Lower leg skin (tissue), 4 donors: ENCODE measurements at regions not wholly inside any gene's neighbourhood (a gene's known extent, or its start where the extent isn't known, plus 50 kb on each side); places are given as distances from the start of the nearest gene placed in this dataset.

Experiments used
- DNase-seq, 2 donors: peaks; one replicate each; pipeline ENCODE4 v3.0.0-alpha.2; 2019; ENCODE audit warnings: low spot score in 2 of 2
- H3K4me3 ChIP-seq: fragments of 200-600 bp; sonication (generic); 2 replicates; pipeline ENCODE4 v1.5.1; 2017; ENCODE audit warnings: mild to moderate bottlenecking, low read depth; ENCODE audit not compliant: poor library complexity, severe bottlenecking
- POLR2A ChIP-seq, 2 donors: fragments of 450-650 bp; IDR thresholded peaks; one replicate each; pipeline ENCODE4 v1.6.1; 2016 to 2017; ENCODE audit warnings: antibody characterized with exemption in 2 of 2, mild to moderate bottlenecking in 1 of 2, moderate library complexity in 1 of 2
- WGBS, 2 donors: methylation state at CpG; one replicate each; pipeline ENCODE4 v1.1.5; 2018; 5-methylcytosine and 5-hydroxymethylcytosine counted together
- intact Hi-C: fragments of 100-400 bp; cut with DNase I; formaldehyde crosslinking; loops from one replicate; pipeline ENCODE4 v1.15.0; 2023; ENCODE audit warnings: low total_unique reads
- TF ChIP-seq, protein P1 (sequence below), 3 donors: fragments of 450-650 bp; IDR thresholded peaks; one replicate each; pipeline ENCODE4 v1.5.1; 2016; ENCODE audit warnings: antibody characterized with exemption in 3 of 3, mild to moderate bottlenecking in 3 of 3, moderate library complexity in 2 of 3

DNA sequence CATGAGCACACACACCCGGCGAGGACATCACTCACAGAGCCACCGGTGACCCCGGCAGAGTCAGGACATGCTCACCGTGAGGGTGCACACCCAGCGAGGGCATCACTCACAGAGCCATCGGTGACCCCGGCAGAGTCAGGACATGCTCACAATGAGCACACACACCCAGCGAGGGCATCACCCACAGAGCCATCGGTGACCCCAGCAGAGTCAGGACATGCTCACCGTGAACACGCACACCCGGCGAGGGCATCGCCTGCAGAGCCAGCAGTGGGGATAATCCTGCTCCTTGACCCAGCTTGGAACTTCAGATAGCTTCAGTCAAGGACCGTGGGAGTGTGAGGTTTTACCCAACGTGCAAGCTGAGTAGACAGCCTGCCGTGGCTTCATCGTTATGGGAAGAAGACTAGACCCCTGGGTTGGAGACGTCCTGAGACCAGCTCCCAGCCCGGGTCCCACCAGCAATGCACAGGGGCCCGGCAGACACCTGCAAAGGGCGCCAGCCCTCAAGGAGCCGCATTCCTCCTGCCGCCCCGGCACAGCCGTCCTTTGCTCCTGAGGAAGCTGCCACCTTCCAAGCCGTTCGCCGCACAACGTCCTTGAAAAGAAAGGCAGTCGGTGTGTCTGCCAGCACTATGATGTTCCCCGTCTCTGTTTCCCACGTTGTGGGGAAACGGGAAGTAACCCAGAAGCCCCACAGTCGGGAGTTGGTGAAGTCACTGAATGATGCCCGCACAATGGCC is 192.3 kb downstream of the DLL1 start:
- intact Hi-C loops, result no loop called here
- peak in 1 of 2 donors; percentile 74 for DNase-seq
- TF ChIP-seq, protein P1, sequence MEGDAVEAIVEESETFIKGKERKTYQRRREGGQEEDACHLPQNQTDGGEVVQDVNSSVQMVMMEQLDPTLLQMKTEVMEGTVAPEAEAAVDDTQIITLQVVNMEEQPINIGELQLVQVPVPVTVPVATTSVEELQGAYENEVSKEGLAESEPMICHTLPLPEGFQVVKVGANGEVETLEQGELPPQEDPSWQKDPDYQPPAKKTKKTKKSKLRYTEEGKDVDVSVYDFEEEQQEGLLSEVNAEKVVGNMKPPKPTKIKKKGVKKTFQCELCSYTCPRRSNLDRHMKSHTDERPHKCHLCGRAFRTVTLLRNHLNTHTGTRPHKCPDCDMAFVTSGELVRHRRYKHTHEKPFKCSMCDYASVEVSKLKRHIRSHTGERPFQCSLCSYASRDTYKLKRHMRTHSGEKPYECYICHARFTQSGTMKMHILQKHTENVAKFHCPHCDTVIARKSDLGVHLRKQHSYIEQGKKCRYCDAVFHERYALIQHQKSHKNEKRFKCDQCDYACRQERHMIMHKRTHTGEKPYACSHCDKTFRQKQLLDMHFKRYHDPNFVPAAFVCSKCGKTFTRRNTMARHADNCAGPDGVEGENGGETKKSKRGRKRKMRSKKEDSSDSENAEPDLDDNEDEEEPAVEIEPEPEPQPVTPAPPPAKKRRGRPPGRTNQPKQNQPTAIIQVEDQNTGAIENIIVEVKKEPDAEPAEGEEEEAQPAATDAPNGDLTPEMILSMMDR (IDR thresholded peaks at IDR 0.05), result no peak
- no peak for TF ChIP-seq POLR2A (IDR thresholded peaks at IDR 0.05)
- 89 to 93% methylated on average over 34 to 35 of the region's 37 CpGs for WGBS, 2 donors
- no peak overlapping the region for H3K4me3 ChIP-seq

DNA sequence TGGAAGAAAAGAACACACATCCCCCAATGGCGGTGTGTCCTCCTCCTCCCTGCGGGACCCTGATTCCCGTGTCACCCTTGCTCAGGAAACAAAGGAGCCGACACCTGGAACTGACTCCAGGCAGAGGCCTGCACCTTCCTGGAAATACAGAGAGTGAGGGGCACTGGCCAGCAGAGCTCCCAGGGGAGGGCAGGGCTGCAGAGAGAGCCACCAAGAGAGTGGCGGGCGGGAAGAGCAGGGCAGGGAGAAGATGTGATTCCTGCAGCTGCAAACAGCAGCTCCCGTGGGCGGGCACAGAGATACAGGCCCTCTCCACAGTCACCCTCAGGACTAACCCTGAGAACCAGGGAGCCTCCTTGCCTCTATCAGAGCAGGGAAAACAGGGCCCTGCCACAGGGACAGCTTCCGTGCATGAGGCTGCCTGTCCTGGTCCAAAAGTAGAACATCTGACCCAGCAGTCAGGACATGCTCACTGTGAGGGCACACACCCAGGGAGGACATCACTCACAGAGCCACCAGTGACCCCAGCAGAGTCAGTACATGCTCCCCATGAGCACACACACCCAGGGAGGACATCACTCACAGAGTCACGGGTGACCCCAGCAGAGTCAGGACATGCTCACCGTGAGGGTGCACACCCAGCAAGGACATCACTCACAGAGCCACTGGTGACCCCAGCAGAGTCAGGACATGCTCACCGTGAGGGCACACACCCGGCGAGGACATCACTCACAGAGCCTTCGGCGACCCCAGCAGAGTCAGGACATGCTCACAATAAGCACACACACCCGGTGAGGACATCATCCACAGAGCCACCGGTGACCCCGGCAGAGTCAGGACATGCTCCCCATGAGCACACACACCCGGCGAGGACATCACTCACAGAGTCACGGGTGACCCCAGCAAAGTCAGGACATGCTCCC is 193.1 kb downstream of the DLL1 start:
- 80 to 85% methylated on average over 19 to 21 of the region's 22 CpGs for WGBS, 2 donors
- TF ChIP-seq, protein P1 (IDR thresholded peaks at IDR 0.05), result no peak
- no peak for TF ChIP-seq POLR2A (IDR thresholded peaks at IDR 0.05)
- no peak overlapping the region for H3K4me3 ChIP-seq
- intact Hi-C loops, result no loop called here
- DNase-seq, result peak in 1 of 2 donors; percentile 76

DNA sequence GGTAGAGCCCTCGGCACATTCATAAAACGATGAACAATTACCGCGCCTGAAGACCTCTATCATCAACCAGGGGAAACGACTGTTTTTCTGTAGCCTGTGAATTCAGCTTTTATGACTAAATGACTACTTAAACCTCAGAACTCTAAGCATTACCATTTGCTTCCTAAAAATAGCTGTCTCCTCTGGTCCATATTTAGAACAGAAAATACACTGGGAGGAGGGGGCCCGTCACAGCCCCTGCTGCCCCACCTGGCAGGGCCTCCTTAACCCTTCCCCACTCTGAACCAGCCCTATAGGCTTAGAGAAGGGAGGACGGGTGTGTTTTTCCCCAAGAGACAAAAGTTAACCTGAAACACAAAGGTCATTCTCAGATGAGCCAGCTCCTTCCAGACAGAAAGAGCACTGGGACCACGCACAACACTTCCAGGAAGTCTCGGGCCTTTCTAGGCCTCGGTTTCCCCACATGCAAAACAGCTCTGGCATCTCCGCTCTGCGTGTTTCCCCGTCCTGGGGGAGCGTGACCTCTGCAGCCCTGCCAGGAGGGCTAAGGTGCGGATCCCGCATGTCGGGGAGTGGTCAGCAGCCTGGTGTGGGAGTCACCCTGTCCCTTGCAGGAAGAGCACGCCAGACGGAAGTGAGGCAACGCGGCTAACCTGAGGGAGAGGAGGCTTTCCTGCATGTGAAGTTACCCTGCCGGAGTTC is 193.9 kb downstream of the DLL1 start:
- TF ChIP-seq, protein P1 (IDR thresholded peaks at IDR 0.05), result no peak
- TF ChIP-seq POLR2A (IDR thresholded peaks at IDR 0.05), result no peak
- intact Hi-C loops, result no loop called here
- peak in 1 of 2 donors; percentile 59 for DNase-seq
- no peak overlapping the region for H3K4me3 ChIP-seq
- 77 to 80% methylated on average over 22 of the region's 22 CpGs for WGBS, 2 donors

DNA sequence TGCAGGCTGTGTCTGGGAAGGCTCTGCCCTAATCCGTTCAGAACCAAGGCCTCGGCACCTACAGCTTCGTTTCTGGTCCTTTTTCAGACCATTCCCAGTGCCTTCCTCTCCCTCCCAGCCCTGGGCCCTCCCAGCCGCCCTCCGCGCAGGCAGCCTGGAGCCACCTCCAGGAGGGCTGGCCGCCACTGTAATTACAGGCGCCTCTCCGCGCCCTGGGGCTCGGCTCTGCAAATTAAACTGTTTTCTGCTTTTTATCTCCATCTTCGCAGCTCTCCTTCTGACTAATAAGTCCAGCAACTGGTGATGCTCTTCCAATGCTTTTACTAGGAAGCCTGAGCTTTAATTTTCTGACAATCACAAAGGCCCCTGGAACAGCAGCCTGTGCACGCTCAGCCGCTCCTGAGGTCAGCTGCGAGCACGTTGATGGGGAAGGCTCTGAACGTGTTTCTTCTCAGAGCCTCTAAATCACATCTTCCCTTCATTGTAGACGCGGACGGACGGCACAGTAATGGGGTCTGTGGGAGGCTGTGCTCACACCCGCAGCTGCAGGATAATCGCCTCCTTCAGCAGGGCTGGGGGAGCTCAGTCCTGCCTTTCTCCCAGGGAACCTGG is 194.6 kb downstream of the DLL1 start:
- WGBS, 2 donors, result 67 to 75% methylated on average over 23 of the region's 23 CpGs
- DNase-seq, result peak in 1 of 2 donors; percentile 61
- no peak overlapping the region for H3K4me3 ChIP-seq
- TF ChIP-seq, protein P1 (IDR thresholded peaks at IDR 0.05), result no peak
- TF ChIP-seq POLR2A (IDR thresholded peaks at IDR 0.05), result no peak
- intact Hi-C loops, result no loop called here

DNA sequence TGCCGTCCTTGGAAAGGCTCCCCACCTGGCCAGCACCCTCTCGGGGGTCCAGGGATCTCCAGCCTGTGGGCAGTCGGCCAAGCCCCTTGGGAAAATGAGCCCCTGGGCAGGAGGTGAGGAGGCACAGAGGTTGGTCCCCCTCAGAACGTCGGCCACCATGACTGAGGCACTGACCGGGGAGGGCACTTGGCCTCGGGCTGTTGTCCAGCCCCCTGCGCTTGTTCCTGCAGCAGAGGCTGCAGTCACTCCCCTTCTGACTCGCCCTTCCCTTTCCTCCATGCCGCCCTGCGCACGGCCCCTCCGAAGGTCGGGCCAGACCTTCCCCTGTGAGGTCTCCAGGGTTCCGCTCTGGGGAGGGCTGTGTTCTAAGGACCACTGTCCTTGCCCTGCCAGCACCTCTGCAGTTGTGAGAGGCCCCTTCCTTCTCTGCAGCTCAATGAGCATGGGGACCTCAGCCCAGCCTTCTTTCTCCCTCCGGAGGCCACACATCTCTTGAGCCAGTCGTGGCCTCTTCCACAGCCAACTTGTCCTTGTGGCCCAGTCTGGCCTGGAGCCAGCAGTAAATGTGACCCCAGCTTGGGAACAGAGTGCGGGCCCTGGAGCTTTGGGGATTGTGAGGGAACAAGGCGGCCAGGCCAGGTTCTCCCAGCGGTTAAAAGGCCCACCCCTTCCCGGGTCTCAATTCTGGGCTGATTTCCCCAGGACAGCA is 195.5 kb downstream of the DLL1 start:
- no peak for TF ChIP-seq POLR2A (IDR thresholded peaks at IDR 0.05)
- TF ChIP-seq, protein P1 (IDR thresholded peaks at IDR 0.05), result no peak
- 77 to 85% methylated on average over 20 to 21 of the region's 21 CpGs for WGBS, 2 donors
- intact Hi-C loops, result no loop called here
- H3K4me3 ChIP-seq, result no peak overlapping the region
- DNase-seq, result peak in 1 of 2 donors; percentile 80
